SHP77 (cell line): ENCODE measurements at regions not wholly inside any gene's neighbourhood (a gene's known extent, or its start where the extent isn't known, plus 50 kb on each side); places are given as distances from the start of the nearest gene placed in this dataset.

Experiments used
- DNase-seq, 2 experiments: peaks; one replicate each; lab custom pipeline; 2025; lab: John Stamatoyannopoulos, UW

GRCh38 chr9:117649126-117649525 is 55.1 kb upstream of the TLR4 start:
- no peak for DNase-seq

- no peak for DNase-seq
These were observed 59.1 kb upstream of the TLR4 start for GRCh38 chr9:117644932-117645636.

- peak; percentile 50 to 60 for DNase-seq
These were observed 59.9 kb upstream of the TLR4 start for GRCh38 chr9:117644133-117644931.

GRCh38 chr9:117643288-117643654 is 60.9 kb upstream of the TLR4 start:
- no peak for DNase-seq

- peak; percentile 15 to 17 for DNase-seq
These were observed 61.5 kb upstream of the TLR4 start for GRCh38 chr9:117642571-117643287.

- no peak for DNase-seq
These were observed 67.5 kb upstream of the TLR4 start for GRCh38 chr9:117636681-117637080.

GRCh38 chr9:117625154-117625553 is 79.0 kb upstream of the TLR4 start:
- DNase-seq: no peak

GRCh38 chr9:117624106-117624505 is 80.1 kb upstream of the TLR4 start:
- no peak for DNase-seq

- no peak for DNase-seq
These were observed 81.9 kb upstream of the TLR4 start for GRCh38 chr9:117622347-117622746.

- no peak for DNase-seq
These were observed 87.8 kb upstream of the TLR4 start for GRCh38 chr9:117616431-117616831.

GRCh38 chr9:117612317-117612716 is 91.9 kb upstream of the TLR4 start:
- no peak for DNase-seq

GRCh38 chr9:117597977-117598376 is 106.2 kb upstream of the TLR4 start:
- no peak for DNase-seq

- DNase-seq: peak; percentile 36 to 43
These were observed 107.5 kb upstream of the TLR4 start for GRCh38 chr9:117596678-117597077.

GRCh38 chr9:117595650-117596049 is 108.6 kb upstream of the TLR4 start:
- DNase-seq: no peak

- no peak for DNase-seq
These were observed 116.9 kb upstream of the TLR4 start for GRCh38 chr9:117587263-117587662.

GRCh38 chr9:117574099-117574498 is 130.1 kb upstream of the TLR4 start:
- DNase-seq: no peak

- DNase-seq: no peak
These were observed 139.4 kb upstream of the TLR4 start for GRCh38 chr9:117564839-117565238.

- no peak for DNase-seq
These were observed 142.4 kb upstream of the TLR4 start for GRCh38 chr9:117561761-117562160.

GRCh38 chr9:117555964-117556629 is 141.2 kb upstream of the ASTN2 start:
- peak; percentile 38 to 72 for DNase-seq

- DNase-seq: no peak
These were observed 138.0 kb upstream of the ASTN2 start for GRCh38 chr9:117552811-117553210.

GRCh38 chr9:117551171-117551570 is 136.3 kb upstream of the ASTN2 start:
- no peak for DNase-seq

GRCh38 chr9:117549444-117549843 is 134.6 kb upstream of the ASTN2 start:
- DNase-seq: no peak
